ENCODE measurements at regions not wholly inside any gene's neighbourhood (a gene's known extent, or its start where the extent isn't known, plus 50 kb on each side); places are given as distances from the start of the nearest gene placed in this dataset.
A peak's percentile ranks its signal among the peaks of the same experiment; 100 is the strongest.

DNA sequence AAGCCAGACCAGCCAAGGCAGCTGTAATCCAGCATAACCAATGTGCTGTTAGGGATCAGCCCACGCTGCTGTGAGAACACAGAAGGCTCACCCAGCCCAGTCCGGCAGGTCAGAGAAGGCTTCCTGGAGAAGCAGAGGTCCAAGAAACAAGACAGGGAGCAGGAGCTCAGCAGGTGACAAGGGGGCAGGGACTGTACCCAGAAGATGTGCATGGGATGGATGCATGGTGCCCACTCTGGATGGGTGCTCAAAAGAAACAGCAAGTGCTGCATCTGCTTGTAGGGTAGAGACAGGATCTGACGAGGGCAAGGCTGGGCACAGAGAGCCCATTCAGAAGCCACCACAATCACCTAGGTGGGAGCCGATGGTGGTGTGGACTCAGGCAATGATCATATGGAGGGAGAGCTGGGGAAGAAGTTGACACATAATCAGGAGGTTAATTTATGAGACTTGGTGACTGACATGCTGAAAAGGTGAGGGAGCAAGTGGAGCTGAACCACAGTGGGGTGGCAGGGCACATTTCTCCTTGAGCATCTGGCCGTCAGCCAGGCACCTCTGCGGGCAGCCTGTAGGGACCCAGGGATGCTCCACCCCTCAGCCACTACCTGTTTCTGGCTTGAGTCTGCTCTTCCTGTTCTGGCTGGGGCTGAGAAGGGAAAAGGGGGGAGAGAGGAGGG, 102.3 kb upstream of the DRD2 start:
- no peak overlapping the region for H3K27ac ChIP-seq (ENCODE audit: low read depth in 2 of 2, low read length in 2 of 2)
- H3K9me3 ChIP-seq (ENCODE audit: control insufficient read depth in 2 of 3, insufficient read depth in 1 of 3, low read length in 3 of 3), result no peaks in the 10 kb centered on the region
- intact Hi-C loops (cut with DNase I), result no loop called here
- TF ChIP-seq, protein P1, sequence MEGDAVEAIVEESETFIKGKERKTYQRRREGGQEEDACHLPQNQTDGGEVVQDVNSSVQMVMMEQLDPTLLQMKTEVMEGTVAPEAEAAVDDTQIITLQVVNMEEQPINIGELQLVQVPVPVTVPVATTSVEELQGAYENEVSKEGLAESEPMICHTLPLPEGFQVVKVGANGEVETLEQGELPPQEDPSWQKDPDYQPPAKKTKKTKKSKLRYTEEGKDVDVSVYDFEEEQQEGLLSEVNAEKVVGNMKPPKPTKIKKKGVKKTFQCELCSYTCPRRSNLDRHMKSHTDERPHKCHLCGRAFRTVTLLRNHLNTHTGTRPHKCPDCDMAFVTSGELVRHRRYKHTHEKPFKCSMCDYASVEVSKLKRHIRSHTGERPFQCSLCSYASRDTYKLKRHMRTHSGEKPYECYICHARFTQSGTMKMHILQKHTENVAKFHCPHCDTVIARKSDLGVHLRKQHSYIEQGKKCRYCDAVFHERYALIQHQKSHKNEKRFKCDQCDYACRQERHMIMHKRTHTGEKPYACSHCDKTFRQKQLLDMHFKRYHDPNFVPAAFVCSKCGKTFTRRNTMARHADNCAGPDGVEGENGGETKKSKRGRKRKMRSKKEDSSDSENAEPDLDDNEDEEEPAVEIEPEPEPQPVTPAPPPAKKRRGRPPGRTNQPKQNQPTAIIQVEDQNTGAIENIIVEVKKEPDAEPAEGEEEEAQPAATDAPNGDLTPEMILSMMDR (IDR thresholded peaks at IDR 0.05; ENCODE audit: borderline replicate concordance, extremely low read depth, insufficient read depth), result no peak
- no peak overlapping the region for H3K4me3 ChIP-seq (ENCODE audit: low read length in 3 of 3)
- no peaks in the 10 kb centered on the region for H3K4me1 ChIP-seq (ENCODE audit: control insufficient read depth in 2 of 3, insufficient read depth in 2 of 3, low read depth in 1 of 3, low read length in 3 of 3)
- H3K27me3 ChIP-seq (ENCODE audit: control insufficient read depth, insufficient read depth, low read length), result no peaks in the 10 kb centered on the region
- DNase-seq (peak in 2 of 5 donors; percentile 27 to 78), FAIRE-seq (no peak)
- H3K9ac ChIP-seq (ENCODE audit: low read length in 3 of 3), result no peak overlapping the region
- H3K36me3 ChIP-seq (ENCODE audit: control insufficient read depth in 2 of 3, insufficient read depth in 3 of 3, low read length in 3 of 3), result no peaks in the 10 kb centered on the region

DNA sequence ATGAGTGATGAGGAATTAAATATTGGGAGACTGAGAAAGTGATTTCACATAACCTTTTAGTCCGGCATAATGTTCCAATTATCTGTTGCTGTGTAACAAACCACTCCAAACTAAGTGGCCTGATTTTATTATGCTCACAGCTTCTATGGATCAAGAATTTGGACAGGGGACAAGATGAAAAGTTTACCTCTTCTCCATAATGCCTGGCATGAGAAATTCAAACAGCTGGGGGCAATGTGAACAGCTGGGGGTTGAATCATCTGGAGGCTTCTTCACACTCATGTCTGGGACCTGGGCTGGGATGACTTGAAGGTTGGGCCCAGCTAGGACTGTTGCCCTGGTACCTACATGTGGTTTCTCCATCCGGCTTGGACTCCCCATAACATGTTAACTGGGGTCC, 99.4 kb upstream of the DRD2 start:
- no peaks in the 10 kb centered on the region for H3K9me3 ChIP-seq (ENCODE audit: control insufficient read depth in 2 of 3, insufficient read depth in 1 of 3, low read length in 3 of 3)
- TF ChIP-seq, protein P1 (IDR thresholded peaks at IDR 0.05; ENCODE audit: borderline replicate concordance, extremely low read depth, insufficient read depth), result no peak
- no peak overlapping the region for H3K4me3 ChIP-seq (ENCODE audit: low read length in 3 of 3)
- intact Hi-C loops (cut with DNase I), result no loop called here
- H3K9ac ChIP-seq (ENCODE audit: low read length in 3 of 3), result no peak overlapping the region
- no peaks in the 10 kb centered on the region for H3K36me3 ChIP-seq (ENCODE audit: control insufficient read depth in 2 of 3, insufficient read depth in 3 of 3, low read length in 3 of 3)
- no peak overlapping the region for H3K27ac ChIP-seq (ENCODE audit: low read depth in 2 of 2, low read length in 2 of 2)
- H3K4me1 ChIP-seq (ENCODE audit: control insufficient read depth in 2 of 3, insufficient read depth in 2 of 3, low read depth in 1 of 3, low read length in 3 of 3), result no peaks in the 10 kb centered on the region
- DNase-seq (no peak), FAIRE-seq (no peak)
- H3K27me3 ChIP-seq (ENCODE audit: control insufficient read depth, insufficient read depth, low read length), result no peaks in the 10 kb centered on the region

DNA sequence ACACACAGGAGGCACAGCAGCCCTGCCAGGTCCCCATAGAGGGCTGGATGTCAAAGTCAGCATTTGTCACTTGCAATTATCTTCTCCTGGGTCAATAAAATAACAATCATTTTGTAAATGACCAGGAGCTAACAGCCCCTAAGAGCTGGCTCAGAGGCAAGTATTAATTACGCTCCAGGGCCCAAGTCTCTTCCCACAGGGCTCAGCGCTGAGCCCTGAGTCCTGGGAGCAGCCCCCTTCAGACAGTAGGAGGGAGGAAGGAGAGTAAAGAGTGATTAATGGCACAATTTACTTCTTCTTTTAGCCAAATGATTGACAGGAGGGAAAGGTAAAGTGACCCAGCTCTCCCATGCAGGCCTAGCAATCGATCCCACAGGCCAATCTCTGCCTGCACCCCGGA, 99.0 kb upstream of the DRD2 start:
- no peak overlapping the region for H3K27ac ChIP-seq (ENCODE audit: low read depth in 2 of 2, low read length in 2 of 2)
- H3K4me1 ChIP-seq (ENCODE audit: control insufficient read depth in 2 of 3, insufficient read depth in 2 of 3, low read depth in 1 of 3, low read length in 3 of 3), result no peaks in the 10 kb centered on the region
- H3K36me3 ChIP-seq (ENCODE audit: control insufficient read depth in 2 of 3, insufficient read depth in 3 of 3, low read length in 3 of 3), result no peaks in the 10 kb centered on the region
- DNase-seq (no peak), FAIRE-seq (no peak)
- H3K4me3 ChIP-seq (ENCODE audit: low read length in 3 of 3), result no peak overlapping the region
- no peak overlapping the region for H3K9ac ChIP-seq (ENCODE audit: low read length in 3 of 3)
- no peaks in the 10 kb centered on the region for H3K9me3 ChIP-seq (ENCODE audit: control insufficient read depth in 2 of 3, insufficient read depth in 1 of 3, low read length in 3 of 3)
- intact Hi-C loops (cut with DNase I), result no loop called here
- TF ChIP-seq, protein P1 (IDR thresholded peaks at IDR 0.05; ENCODE audit: borderline replicate concordance, extremely low read depth, insufficient read depth), result no peak
- no peaks in the 10 kb centered on the region for H3K27me3 ChIP-seq (ENCODE audit: control insufficient read depth, insufficient read depth, low read length)

Data from kidney (tissue), 13 donors.